Skin epidermis (tissue), 12 donors: ENCODE measurements at regions not wholly inside any gene's neighbourhood (a gene's known extent, or its start where the extent isn't known, plus 50 kb on each side); places are given as distances from the start of the nearest gene placed in this dataset.
"Not testable (repeated sequence)": the region's sequence is repeated elsewhere in the genome, so short reads cannot be mapped to it uniquely, and the experiment has no call there.

Experiments
- H3K27ac ChIP-seq, 21 experiments: fragments of 200-600 bp; sonication (generic) in 11 of 21; one replicate each; pipeline ENCODE4 v1.5.0; 2020; ENCODE audit warnings: mild to moderate bottlenecking in 3 of 21, inconsistent platforms in 2 of 21, moderate library complexity in 2 of 21
- H3K4me3 ChIP-seq, 7 experiments: fragments of 200-600 bp; sonication (generic) in 2 of 7; one replicate each; pipeline ENCODE4 v1.5.0; 2020; ENCODE audit warnings: inconsistent platforms in 2 of 7, mild to moderate bottlenecking in 2 of 7, moderate library complexity in 1 of 7

DNA sequence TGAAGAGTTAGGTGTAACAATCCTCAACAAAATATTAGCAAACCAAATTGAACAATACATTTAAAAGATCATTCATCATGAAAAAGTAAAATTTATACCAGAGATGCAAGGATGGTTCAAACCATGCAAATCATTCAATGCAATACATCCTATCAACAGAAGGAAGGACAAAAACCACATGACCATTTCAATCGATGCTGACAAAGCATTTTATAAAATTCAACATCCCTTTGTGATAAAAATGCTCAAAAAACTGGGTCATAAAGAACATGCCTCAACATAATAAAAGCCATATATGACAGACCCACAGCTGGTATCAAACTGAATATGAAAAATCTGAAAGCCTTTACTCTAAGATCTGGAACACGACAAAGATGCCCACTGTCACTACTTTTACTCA lies 490.3 kb upstream of the IRAK1BP1 start:
- no peak overlapping the region for H3K4me3 ChIP-seq
- H3K27ac ChIP-seq, result no peak overlapping the region

DNA sequence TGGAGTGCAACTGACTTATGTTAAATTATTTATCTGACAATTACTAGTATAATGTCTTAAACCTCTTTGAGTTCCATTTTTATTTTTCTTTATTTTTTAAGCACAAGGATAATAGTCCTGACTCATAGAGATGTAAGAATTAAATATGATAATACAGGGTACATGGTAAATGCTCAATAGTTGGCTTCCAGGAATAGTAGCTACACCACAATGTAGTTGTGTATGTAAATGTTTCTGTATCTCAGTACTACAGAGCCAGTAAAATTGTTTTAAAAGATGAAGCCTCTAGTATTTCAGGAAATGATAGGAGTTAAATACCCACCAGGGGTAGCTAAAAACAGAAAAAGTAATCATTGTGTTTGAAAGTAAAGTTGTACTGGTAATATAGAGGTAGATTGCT lies 487.4 kb upstream of the IRAK1BP1 start:
- no peak overlapping the region for H3K4me3 ChIP-seq

DNA sequence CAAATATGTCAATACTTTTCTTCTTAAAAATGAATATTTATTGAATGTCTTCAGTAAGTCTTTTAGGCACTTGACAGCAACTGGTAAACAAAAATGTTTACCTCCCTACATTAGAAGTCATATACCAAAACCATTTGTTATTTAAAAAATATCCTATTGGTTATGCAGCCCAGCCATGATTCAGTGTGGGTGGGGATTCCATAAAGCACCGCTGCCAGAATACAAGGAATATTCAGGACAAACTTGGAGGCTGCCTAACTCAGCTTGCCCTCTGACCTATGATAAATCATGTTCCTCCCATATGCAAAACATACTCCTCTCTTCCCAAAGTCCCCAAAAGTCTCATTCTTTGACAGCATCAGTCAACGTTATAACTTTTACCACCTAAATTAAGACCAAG lies 486.8 kb upstream of the IRAK1BP1 start:
- no peak overlapping the region for H3K4me3 ChIP-seq
- H3K27ac ChIP-seq, result no peak overlapping the region

More for the DNA sequence above, 487.4 kb upstream of the IRAK1BP1 start:
- no peak overlapping the region for H3K27ac ChIP-seq

DNA sequence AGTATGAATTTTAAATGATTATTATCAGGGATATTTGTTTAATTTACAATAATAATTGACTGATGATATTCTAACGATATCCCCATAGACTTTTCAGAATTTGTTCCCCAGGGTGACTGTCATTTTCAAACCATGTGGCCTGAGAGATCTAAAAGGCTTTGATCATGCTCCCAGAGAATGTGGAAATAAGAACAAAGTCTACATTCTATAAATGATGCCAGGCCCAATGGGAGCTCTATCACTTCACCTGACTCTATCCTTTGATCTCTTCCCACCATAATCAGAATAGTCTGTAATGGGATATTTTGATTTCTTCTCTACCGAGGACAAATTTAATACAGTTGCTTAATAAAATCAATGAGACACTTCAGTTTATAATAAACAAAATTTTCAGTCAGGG lies 483.4 kb upstream of the IRAK1BP1 start:
- Histone ChIP-seq H3K27ac (no peak overlapping the region), H3K4me3 (no peak overlapping the region)

DNA sequence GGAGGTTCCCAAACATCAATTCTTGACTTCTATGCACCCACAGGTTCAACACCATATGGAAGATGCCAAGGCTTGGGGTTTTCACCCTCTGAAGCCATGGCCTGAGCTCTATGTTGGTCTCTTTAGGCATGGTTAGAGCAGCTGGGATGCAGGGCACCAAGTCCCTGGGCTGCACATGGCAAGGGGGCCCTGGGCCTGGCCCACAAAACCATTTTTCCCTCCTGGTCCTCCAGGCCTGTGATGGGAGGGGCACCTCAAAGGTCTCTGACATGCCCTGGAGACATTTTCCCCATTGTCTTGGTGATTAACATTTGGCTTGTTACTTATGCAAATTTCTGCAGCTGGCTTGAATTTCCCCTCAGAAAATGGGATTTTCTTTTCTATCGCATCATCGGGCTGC lies 480.5 kb upstream of the IRAK1BP1 start:
- not testable (repeated sequence) for H3K27ac ChIP-seq, H3K4me3 ChIP-seq

DNA sequence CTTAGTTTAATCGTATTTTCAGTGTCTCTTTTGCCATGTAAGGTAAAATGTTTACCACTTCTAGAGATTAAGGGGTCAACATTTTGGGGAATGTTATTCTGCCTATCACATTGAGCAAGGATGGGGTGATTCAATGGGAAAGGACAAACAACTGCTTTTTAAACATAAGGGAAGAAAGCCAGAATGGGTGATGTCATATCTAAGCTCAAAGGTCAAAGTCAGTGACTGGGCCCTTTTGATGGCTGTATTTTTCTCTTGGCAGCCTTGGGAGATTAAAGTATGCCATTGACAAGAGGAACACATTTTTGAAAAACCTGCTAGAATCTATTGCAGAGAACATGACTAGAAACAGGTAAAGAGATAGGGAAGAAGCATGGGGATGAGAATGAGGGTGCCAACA lies 477.3 kb upstream of the IRAK1BP1 start:
- H3K4me3 ChIP-seq, result no peak overlapping the region
- no peak overlapping the region for H3K27ac ChIP-seq

DNA sequence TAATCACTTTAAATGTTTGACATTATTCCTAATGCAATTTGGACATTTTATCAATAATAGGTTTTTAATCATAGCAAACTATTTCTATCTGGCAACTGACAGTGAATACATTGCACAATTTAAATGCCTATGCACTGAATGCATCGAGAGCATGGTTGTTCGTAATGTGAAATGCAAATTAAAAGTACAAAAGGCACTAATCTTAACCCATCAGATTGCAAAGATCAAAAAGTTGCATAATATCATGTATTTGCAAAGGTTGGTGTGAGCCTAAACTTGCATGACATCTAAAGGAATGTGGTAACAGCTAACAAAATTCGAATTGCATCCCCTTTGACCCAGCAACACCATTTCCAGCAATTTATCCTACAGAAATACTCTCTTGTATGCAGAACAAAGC lies 469.9 kb upstream of the IRAK1BP1 start:
- no peak overlapping the region for H3K4me3 ChIP-seq

DNA sequence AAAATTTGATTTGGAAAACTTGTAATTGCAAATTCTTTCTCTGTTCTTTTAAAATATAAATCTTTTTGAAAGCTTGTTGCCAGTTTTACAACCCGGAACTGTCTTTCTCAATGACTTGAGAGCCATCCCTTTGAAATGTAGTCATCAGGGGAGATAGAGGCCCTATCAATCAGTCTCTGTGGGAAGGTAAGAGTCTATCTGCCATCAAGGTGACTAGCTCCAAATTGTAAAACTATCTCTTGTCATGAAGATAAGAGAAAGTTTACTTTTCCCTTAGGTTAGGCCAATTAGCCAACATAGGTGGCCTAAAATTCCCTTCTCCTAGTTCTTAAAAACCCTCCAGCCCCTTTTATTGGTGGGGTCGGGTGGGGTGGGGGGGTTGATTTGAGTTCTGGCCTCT lies 469.1 kb upstream of the IRAK1BP1 start:
- Histone ChIP-seq H3K27ac (no peak overlapping the region), H3K4me3 (no peak overlapping the region)

More for the DNA sequence above, 469.9 kb upstream of the IRAK1BP1 start:
- H3K27ac ChIP-seq, result no peak overlapping the region

DNA sequence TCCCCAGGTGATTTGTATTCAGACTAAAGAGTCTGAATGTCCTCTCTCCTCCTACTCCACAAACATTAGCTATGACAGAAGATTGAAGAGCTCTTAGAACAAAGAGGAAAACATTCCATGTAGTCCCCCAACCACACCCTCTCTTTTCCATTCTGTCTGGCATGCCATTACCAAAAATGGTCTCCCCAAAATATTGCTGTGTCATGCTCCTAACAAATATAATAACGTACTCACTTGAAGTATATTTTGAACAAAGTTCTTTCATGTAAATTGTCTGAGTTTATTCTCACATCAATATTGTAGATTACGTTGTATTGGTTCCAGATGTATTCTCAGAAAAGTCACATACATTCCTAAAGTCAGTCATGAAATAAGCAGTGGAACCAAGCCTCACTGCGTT lies 467.3 kb upstream of the IRAK1BP1 start:
- Histone ChIP-seq H3K4me3 (no peak overlapping the region), H3K27ac (no peak overlapping the region)

DNA sequence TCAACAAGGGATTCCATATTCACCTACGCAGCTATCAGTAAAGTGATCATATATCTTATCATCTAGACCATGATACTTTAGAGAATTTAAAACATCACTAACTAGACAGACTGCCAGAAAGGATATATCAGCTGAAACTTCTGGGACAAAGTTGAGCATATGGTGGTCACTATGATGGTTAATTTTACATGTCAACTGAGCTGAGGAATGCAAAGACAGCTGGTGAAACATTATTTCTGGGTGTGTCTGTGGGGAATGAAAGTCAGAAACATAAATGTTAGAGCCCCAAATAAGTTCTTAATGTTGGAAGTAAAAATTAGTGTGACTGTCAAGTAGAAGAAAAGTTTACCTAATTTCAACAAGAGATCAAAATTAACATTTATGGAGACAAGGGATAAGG lies 440.0 kb upstream of the IRAK1BP1 start:
- H3K27ac ChIP-seq, result no peak overlapping the region
- H3K4me3 ChIP-seq, result no peak overlapping the region

DNA sequence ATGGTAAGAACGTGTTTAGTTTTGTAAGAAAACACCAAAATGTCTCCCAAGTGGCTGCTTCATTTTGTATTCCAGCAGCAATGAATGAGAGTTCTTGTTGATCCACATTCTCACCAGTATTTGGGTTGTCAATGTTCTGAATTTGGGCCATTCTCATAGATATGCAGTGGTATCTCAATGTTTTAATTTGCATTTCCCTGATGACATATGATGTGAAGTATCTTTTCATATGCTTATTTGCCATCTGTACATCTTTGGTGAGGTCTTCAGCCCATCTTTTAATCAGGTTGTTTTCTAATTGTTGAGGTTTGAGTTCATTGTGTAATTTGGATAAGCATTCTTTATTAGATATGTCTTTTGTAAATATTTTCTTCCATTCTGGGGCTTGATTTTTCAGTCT lies 436.8 kb upstream of the IRAK1BP1 start:
- no peak overlapping the region for H3K27ac ChIP-seq

DNA sequence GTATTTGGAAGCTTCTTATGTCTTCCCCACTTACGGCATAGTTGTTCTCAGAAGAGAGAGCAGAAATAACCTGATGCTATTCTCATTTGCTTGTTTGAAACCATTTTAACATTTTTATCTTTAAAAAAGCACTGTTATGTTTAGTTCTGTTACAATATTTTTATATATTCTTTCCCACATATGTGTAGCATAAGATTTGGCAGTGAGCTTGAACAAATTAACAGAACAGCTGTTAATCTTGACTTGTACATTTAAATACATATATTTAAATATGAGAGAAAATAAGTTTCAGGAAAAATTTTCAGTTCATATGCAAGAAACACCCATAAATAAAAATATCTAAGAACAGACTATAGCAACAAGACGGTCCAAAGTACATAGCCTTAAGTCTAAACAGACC lies 431.7 kb upstream of the IRAK1BP1 start:
- H3K4me3 ChIP-seq, result no peak overlapping the region
- no peak overlapping the region for H3K27ac ChIP-seq

More for the DNA sequence above, 436.8 kb upstream of the IRAK1BP1 start:
- H3K4me3 ChIP-seq, result no peak overlapping the region

DNA sequence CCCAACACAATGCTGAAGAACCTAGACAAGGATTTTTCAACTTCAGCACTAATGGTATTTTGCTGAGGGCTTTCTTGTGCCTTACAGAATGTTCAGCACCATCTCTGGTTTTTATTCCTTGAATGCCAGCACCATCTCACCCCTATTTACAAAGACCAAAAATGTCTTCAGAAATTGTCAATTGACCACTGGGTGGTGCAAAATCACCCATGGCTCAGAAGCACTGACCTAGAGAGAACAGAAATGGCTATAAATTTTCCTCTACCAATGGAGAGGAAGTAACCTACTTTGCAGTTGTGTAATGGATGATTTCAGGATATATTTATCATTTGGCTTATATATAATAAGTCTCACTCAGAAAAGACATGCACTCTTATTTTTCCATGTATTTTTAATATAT lies 431.0 kb upstream of the IRAK1BP1 start:
- no peak overlapping the region for H3K27ac ChIP-seq
- no peak overlapping the region for H3K4me3 ChIP-seq

DNA sequence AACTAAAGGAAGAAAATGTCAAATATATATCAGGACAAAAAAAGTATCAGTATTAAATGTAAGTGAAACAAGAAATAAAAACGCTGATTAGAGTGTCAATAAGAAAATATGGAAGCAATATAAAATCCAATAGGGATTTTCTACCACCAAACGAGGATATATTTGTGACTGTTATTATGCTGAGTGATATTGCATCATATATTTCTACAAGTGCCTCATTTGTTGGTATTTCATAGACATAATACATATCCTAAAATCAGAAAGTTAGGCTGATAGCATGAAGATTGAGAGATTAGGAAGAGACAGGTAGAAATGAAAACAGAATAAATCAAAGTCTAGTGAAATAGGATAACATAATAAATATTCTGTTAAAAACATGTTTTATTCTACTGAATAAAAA lies 429.2 kb upstream of the IRAK1BP1 start:
- Histone ChIP-seq H3K4me3 (no peak overlapping the region), H3K27ac (no peak overlapping the region)

DNA sequence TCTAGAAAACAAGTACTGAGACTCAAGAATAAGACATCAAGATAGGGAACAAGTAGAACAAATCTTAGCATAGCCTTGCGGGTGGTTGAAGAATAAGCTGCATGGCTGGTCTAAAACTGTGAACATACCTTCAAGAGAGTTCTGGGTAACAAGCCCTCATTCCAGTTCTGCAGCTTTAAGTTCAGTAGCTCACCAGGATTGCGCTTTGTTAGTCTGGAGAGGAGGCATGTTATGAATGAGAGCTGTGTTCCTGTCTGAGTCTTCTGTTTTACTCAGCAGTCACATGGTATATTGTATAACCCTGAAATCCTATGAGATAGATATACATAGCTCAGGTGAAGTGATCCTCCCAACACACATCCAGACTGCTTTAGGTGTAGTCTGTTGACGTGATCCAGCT lies 406.6 kb upstream of the IRAK1BP1 start:
- no peak overlapping the region for H3K4me3 ChIP-seq
- H3K27ac ChIP-seq, result peak overlapping the region in 1 of 21 experiments; percentile 1

DNA sequence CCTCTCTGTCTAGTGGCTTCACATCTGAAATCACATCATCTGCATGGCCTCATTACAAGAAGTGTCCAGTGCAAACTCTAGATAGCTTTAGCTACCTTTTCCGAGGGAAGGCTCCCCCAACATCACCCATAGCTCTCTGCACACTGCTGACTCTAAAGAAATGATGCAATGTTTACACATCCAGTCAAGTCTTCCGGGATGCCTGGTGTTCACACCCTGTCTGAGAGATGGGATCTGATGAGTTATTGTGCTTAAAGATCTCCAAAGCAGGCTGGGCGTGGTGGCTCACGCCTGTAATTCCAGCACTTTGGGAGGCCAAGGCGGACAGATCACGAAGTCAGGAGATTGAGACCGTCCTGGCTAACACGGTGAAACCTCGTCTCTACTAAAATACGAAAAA lies 404.6 kb upstream of the IRAK1BP1 start:
- no peak overlapping the region for H3K27ac ChIP-seq
- H3K4me3 ChIP-seq, result no peak overlapping the region

DNA sequence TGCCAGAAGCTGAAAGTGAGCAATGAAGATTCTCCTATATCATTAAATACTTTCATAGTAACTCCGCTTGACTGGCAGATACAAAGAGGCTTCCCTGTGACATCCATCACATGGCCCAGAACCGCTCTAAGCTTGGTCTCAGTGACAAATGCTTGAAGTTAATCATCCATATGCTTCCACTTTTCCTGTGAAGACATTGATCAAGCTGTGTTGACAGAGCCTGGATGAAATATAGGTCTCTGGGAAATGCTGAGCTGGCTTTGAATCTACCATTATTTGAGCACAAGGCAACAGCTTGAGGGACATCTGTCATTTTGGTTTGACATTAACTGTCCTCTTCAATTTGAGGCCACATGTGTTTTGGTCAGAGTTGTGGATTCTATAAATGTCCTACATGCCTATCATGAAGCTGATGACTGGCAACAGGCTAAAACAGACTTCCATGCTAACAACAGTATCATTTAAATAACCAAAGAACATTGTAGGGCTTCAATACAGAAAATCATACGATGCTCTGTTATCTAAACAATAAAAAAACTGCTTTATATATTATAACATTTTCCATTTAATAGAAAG lies 402.2 kb upstream of the IRAK1BP1 start:
- Histone ChIP-seq H3K27ac (no peak overlapping the region), H3K4me3 (no peak overlapping the region)

DNA sequence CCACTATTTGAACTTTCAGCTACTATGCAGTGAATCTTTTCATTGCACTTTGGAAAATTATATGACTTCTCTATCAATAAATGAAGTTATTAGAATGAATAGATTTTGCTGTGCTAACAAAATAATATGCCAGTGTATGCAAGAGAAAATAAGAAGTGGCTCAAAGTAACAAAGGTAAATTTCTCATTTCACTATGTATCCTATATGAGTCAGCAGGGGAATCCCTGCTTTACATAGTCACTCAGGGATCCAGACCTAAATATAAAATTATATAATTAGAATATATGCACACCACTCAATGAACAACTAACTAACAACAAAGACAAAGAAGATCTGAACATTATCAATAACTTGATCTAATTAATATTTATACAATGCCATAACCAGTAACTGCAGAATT lies 390.8 kb upstream of the IRAK1BP1 start:
- H3K27ac ChIP-seq, result no peak overlapping the region
- no peak overlapping the region for H3K4me3 ChIP-seq

DNA sequence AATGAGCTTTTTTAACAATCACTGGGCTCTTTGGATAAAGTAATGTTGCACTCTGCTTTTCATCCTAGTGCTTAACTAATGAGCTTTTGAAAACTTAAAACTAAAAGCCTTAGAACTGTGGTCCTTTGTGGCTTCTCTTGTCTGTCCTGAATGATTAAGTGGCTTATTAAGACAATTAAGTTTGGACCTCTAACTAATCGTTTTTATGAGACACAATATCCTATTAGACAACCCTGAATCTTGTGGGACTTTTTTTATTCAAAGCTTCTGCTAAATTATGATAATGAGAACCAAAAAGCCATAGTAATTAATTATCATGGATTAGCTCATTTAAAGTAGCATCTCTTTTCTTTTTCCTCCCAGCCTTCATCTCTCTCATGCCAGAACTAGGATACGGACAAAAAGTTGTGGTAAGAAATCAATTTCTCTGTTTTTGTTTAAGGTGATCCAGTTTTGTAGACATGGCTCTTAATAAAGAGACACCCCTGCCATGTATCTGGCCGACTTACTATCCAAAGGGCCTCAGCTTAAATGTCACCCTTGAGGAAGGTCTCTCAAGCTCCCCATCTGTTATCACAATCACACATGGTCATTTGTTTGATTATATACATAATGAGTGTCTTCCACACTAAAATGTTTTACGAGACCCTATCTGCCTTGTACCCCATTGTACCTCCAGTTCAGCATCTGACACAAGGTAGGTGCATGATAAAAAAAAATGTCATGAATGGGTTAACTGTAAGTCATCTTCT lies 384.4 kb upstream of the IRAK1BP1 start:
- no peak overlapping the region for H3K27ac ChIP-seq
- H3K4me3 ChIP-seq, result no peak overlapping the region

DNA sequence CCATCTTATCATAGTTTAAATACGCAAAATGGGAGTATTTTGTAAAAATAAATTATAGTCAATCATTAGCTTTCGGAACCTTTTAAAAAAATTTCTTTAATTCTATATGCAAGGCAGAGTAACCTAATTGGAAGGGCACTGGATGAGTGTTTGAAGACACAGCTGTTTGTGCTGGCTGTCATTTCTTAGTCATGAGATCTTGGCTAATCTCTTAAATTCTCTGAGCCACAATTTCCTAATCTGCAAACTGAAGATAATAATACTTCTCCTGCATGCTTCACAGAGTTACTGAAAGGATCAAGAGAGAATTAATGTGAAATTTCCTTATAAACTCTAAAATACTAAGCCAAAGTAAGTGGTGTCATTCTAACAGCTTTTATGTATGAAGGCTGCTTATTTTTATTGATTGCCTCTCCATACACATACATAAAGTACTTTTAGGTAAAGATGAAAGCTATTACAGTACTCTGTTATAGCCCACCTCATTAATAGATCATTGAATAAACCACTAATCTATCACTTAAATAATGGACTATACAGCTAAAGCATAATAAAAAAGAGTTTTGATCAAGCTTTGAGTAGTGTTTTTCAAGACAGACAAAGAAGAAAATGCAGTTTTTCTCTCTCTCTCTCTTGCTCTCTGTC lies 383.7 kb upstream of the IRAK1BP1 start:
- Histone ChIP-seq H3K27ac (no peak overlapping the region), H3K4me3 (no peak overlapping the region)
